OCI-LY3 (cell line): ENCODE measurements at regions not wholly inside any gene's neighbourhood (a gene's known extent, or its start where the extent isn't known, plus 50 kb on each side); places are given as distances from the start of the nearest gene placed in this dataset.

Experiments used
- EZH2phosphoT487 ChIP-seq: fragments of 200-600 bp; shearing (Covaris generic); IDR thresholded peaks from 2 replicates; pipeline ENCODE4 v1.6.1; 2018; ENCODE audit warnings: antibody characterized with exemption, mixed run types, low read depth
- TF ChIP-seq, protein P1 (sequence below): fragments of 200-600, 300-600 bp; sonication (generic); IDR thresholded peaks from 2 replicates; pipeline ENCODE4 v1.5.1; 2014; ENCODE audit warnings: antibody characterized with exemption, low read length, low read depth

DNA sequence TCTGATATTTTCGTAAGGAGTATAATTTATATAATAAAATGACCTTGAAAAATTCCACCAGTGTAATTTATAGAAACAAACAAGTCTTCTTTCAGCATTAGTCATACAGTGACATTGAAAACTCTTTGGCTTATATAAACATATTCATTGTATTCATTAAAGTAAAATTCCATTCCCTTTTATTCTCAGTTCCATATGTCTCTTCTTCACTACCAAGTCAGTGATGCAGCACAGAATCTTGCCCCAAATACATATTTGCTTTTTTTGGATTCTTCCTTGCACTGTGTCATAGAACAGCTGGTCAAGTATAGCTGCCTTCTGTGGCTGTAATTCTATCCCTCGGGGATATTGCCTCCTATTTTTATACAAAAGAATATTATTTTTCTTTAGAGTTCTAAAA lies 884.5 kb upstream of the POT1 start:
- TF ChIP-seq, protein P1, sequence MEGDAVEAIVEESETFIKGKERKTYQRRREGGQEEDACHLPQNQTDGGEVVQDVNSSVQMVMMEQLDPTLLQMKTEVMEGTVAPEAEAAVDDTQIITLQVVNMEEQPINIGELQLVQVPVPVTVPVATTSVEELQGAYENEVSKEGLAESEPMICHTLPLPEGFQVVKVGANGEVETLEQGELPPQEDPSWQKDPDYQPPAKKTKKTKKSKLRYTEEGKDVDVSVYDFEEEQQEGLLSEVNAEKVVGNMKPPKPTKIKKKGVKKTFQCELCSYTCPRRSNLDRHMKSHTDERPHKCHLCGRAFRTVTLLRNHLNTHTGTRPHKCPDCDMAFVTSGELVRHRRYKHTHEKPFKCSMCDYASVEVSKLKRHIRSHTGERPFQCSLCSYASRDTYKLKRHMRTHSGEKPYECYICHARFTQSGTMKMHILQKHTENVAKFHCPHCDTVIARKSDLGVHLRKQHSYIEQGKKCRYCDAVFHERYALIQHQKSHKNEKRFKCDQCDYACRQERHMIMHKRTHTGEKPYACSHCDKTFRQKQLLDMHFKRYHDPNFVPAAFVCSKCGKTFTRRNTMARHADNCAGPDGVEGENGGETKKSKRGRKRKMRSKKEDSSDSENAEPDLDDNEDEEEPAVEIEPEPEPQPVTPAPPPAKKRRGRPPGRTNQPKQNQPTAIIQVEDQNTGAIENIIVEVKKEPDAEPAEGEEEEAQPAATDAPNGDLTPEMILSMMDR = no peak
- TF ChIP-seq EZH2phosphoT487 = no peak
